NCI-H524 treated with DMSO at 0.1 percent for 48 hours (cell line): ENCODE measurements at regions not wholly inside any gene's neighbourhood (a gene's known extent, or its start where the extent isn't known, plus 50 kb on each side); places are given as distances from the start of the nearest gene placed in this dataset.

ENCODE experiments used
- DNase-seq: peaks from one replicate; lab custom pipeline; 2025; lab: John Stamatoyannopoulos, UW

DNA sequence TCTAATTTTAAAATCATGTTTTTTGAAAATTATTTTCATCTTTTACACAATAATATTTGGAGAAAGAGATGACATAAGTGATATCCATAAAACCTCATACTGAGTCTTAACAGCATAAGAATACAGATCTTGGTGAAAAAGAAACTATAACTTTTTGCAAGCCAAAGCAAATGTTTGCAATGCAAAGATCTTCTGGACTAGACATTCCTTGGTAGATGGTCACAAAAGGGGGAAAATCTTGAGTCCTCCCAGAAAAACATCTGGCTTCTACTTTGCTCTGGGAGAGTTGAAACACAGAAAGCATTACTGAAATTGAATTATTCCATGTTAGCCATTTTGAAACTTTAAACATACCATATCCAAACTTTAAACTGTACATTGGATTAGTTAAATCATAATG is 308.2 kb downstream of the ANXA1 start:
- no peak for DNase-seq

DNA sequence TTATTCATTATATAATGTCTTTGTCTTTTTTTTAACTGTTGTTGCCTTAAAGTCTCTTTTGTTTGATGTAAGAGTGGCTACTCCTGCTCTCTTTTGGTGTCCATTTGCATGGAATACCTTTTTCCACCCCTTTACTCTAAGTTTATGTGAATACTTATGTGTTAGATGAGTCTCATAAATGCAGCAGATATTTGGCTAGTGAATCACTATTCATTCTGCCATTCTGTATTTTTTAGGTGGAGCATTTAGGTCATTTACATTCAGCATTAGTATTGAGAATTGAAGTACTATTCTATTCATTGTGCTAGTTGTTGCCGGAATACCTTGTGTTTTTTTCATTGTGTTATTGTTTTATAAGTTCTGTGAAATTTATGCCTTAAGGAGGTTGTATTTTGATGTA is 317.1 kb downstream of the ANXA1 start:
- DNase-seq: no peak

DNA sequence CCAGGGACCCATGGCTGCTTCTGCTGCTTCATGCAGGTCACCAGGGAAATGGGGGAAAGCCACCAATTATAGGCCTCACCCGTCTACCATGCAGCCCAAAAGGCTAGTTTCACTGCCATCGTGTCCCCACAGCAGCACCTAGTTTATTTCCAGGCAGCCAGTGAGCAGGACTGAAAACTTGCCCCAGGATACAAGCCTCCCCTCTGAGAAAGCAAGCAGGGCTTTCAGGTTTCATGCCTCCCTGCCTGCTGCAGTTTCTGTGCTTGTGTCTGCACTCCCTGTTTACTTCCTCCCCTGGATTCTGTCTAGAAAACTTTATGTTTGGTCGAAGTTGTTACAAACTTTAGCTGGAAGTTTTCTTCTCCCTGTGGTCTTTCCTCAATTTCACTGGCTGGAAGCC is 319.1 kb downstream of the ANXA1 start:
- DNase-seq: no peak

DNA sequence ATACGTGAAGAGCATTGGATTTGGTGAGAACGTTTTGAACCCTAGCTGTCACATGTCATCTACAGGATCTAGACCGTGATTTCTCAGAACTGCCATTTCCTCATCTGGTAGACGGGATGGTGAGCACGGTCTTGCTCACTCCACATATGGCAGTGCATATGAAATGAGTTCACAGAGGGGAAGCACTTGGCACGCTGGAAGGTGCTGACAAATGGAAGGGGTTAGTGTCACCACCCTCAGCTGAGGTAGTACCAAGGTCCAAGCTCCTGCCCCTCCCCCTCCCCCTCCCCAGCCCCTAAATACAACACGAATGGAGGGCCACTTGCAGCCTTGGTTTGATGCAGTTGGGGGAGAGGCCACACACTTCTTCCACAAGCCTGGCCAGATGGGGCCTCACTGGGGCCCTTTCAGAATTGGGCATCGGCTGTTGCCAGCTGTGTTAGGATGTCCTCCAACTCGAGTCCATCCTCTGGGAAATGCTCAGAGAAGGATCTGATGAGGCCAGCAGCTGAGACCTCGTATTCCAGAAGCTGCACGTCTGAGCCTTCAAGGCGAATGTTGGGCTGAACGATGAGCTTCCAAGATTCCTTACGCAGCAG is 322.4 kb downstream of the ANXA1 start:
- no peak for DNase-seq

DNA sequence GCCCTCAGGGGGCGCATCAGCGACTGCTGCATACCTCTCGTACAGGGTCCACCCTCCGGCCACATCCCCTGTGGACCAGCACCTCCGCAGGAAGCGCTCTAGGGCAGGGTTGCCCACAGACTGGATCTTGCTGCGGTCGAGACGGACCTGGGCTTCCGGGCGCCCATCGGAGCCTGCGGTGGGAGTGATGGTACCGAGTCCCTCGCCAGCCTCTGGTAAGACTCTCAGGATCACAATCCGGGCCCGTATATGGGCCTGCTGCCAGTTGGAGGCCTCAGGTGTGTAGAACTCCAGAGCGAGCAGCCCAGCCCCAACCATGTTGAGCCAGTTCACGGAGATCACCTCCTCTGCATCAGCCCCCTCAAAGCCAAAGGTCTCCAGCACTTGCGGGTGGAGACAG is 323.0 kb downstream of the ANXA1 start:
- DNase-seq: no peak

GRCh38 chr9:73494894-73495293 is 343.2 kb downstream of the ANXA1 start:
- DNase-seq: no peak

- no peak for DNase-seq
These were observed 346.1 kb downstream of the ANXA1 start for GRCh38 chr9:73497796-73498195.

GRCh38 chr9:73515216-73515615 is 363.6 kb downstream of the ANXA1 start:
- no peak for DNase-seq

- DNase-seq: no peak
These were observed 371.7 kb downstream of the ANXA1 start for GRCh38 chr9:73523391-73523790.

GRCh38 chr9:73525350-73525749 is 373.7 kb downstream of the ANXA1 start:
- no peak for DNase-seq

GRCh38 chr9:73527521-73527920 is 375.9 kb downstream of the ANXA1 start:
- DNase-seq: no peak

- DNase-seq: no peak
These were observed 377.3 kb downstream of the ANXA1 start for GRCh38 chr9:73528926-73529325.

GRCh38 chr9:73529666-73530065 is 378.0 kb downstream of the ANXA1 start:
- DNase-seq: no peak

- no peak for DNase-seq
These were observed 379.4 kb downstream of the ANXA1 start for GRCh38 chr9:73531051-73531532.

DNA sequence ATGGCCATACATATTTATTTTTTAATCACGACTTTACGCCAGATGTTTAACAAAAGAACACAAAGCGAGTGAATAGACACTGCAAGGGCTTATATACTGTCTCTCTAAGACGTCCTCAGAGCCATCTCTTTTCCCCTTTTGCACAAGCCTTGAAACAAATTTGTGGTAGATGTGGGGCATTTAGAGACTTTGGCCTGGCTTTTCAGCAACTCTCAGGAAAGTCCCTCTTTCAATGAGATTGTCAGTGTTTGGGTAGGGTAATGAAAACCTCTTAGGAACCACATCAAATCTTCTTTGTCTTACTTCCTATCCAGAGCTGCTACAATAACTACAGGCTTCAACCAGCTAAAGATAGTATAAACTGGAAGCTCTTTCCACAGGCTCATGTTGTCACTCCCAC is 380.0 kb downstream of the ANXA1 start:
- DNase-seq: no peak

- no peak for DNase-seq
These were observed 381.3 kb downstream of the ANXA1 start for GRCh38 chr9:73532985-73533384.

- DNase-seq: no peak
These were observed 384.7 kb downstream of the ANXA1 start for GRCh38 chr9:73536403-73536802.

GRCh38 chr9:73537561-73537960 is 385.9 kb downstream of the ANXA1 start:
- DNase-seq: no peak

DNA sequence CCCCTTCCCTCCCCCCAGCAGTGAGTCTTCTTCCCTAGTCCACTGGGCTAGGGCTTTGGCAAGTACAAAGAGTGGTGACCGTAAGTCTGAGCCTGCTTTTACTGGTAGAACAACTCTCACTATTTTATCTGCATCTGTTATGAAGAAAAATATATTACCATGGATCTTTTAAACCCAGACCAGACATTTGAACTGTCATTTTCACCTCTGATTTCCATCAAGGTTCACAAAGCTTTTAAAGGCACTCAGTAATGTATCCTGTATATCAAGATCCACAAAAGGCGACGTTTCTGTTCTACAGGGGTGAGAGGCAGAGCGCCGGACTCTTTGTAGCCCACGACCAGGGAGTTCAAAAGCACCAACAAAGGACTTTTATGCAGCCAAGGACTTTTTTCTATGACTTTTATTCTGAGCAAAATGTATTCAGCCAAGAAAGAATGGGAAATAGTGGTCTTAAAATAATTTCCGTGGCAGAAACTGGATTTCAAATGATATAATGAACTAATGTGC is 388.3 kb downstream of the ANXA1 start:
- DNase-seq: no peak

GRCh38 chr9:73541923-73542322 is 390.3 kb downstream of the ANXA1 start:
- DNase-seq: no peak

- DNase-seq: no peak
These were observed 392.1 kb downstream of the ANXA1 start for GRCh38 chr9:73543727-73544126.

- no peak for DNase-seq
These were observed 396.5 kb downstream of the ANXA1 start for GRCh38 chr9:73548201-73548600.

DNA sequence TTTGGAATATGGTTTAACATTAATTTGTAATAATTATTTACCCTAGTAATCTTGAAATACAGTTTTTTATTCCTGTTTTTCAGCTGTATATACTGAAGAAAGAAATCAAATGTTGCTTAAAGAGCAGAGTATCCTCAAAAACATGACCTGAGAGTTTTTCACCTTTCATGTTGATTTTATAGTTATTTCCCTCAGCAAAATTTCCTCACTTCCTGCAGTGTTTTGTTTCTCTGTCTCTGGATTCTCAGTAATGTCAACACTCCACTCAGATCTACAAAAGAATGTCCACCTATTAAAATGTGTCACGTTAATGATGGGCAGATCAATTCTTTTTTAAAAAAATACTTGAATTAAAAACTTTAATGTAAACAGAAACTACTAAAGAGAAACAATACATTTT is 398.3 kb downstream of the ANXA1 start:
- no peak for DNase-seq

DNA sequence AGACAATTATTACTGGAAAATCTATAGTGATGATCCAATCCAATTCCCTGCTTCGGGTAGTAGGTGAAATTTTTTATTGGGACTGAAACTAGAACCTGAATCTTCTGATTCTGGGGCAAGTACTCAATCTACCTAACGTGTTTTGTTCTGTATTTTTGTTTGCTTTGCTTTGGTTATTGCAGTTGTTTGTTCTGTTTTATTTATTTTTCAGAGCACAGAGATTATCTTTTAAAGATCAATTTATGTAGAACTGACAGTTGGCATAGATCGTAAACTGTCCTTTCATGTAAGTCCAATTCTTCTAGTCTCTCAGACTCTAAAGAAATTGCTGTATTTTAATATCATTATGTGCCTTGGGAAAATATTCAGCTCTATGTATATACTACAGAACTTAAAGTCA is 401.6 kb downstream of the ANXA1 start:
- DNase-seq: no peak
